Stimulated activated CD8-positive, alpha-beta memory T cell treated with anti-CD3 and anti-CD28 coated beads, Interleukin-7, amount 100 ng/mL, for 4 hours (primary cell): ENCODE measurements at regions not wholly inside any gene's neighbourhood (a gene's known extent, or its start where the extent isn't known, plus 50 kb on each side); places are given as distances from the start of the nearest gene placed in this dataset.

Experiments used
- DNase-seq, 2 donors: peaks; one replicate each; pipeline ENCODE4 v3.0.0-alpha.2; 2020; ENCODE audit warnings: low read depth in 2 of 2

GRCh38 chr3:193847402-193847801 is 254.4 kb downstream of the OPA1 start:
- DNase-seq, result no peak

GRCh38 chr3:193848547-193848946 is 255.5 kb downstream of the OPA1 start:
- DNase-seq, result no peak

DNA sequence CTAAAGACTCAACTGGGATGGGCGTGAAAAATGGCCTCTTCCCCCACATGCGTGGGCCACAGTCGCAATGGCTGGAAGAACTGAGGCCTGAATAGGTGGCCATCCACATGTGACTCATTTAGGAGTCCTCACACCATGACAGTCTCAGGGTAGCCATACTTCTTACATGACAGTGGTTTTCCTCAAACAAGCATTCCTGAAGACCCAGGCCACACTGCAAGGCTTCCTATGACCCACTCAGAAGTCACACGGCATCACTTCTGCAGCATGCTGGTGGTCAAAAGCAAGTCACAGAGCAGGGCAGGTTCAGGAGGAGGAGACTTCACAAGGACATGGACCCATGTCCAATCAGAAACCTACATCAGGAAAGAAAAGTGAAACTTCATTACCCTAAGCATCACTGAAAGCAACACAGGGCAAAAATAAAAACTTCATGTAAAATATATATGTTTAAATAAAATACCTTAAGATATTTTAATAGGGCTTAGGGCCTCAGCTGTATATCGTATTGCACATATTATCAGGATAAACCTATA is 257.1 kb downstream of the OPA1 start:
- no peak for DNase-seq

GRCh38 chr3:193851428-193851847 is 258.4 kb downstream of the OPA1 start:
- no peak for DNase-seq

GRCh38 chr3:193851941-193852674 is 259.1 kb downstream of the OPA1 start:
- DNase-seq, result no peak

- no peak for DNase-seq
These were observed 259.9 kb downstream of the OPA1 start for GRCh38 chr3:193852901-193853300.

DNA sequence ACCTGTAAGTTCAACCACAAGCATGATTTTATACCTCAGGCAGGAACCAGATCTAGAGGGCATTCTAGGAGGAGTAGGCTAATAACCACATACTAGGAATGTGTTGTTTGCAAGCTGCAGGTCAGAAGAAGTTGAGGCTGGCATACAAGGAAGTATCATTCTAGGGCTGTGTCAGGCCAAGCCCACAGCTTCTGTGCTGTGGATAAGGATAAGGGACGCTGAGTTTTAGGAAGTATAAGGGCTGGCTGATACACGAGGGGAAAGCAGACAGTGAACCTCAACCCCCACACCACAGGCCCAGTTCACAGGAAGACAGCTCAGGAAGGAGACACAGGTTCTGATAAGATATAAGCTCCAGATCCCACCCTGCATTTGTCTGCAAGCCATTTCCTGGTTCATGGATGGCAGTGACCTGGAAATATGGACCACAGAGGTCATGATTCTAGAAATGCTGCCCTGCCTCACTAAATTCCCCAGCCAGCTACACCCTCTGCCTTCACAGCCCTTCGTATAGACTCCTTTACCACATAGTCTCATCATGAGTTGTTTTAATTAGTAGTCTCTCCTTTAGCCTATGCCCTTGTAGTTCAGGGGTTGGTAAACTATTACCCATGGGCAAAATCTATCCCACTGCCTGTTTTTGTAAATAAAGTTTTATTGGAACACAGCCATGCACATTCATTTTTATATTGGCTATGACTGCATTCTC is 260.7 kb downstream of the OPA1 start:
- DNase-seq, result no peak

DNA sequence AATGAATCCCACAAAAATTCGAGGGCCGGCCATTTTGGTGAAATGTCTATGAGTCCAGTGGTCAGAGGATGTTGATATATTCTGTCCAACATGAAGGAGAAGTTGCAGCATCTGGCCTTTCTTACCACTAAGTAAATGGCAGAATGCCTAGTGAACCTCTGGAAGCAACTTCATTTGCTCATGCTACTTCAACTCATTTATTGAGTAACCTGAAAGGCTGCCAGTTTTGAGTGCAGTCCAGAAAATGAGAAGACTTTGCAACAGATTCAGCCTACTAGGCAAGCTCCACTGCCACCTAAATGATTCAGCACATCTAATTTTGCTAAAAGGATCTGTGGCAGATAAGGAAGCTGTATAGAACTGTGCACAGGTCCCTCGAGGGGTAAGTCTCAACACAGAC is 265.0 kb downstream of the OPA1 start:
- no peak for DNase-seq

DNA sequence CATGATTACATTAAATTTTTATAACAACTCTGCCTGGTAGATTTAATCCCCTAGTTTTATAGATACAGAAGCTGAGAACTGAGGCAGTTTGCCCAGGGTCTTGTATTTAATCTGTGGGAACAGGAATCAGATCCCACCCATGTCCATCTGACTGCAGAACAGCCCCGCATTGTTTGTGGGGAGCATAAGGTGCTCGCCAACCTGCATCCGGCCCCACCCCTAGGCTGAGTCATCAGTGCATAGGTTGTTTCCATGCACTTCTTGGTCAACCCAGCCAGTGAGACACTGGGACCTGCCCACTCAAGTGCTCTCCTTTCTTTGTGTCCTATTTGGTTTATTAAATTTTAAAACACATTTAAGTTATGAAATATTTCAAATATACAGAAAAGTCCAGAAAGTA is 266.2 kb downstream of the OPA1 start:
- no peak for DNase-seq

DNA sequence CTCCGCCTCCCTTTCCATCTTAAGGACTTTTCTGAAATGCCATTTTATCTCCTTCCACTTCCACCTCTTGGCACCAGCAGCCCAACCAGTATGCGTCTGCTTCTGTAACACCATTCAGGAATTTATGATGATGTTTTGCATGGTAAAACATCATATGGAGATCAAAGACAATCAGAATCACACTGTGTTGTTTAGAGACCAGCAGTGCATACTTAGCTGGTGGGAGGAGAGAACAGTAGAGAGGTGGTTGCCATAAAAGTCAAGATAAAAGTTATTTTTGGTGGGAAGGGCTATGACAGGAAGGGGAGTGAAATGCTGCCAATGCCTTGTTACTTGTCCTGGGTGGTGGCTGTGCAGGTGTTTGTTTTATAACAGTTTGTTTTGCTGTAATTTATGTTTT is 268.0 kb downstream of the OPA1 start:
- DNase-seq, result no peak

DNA sequence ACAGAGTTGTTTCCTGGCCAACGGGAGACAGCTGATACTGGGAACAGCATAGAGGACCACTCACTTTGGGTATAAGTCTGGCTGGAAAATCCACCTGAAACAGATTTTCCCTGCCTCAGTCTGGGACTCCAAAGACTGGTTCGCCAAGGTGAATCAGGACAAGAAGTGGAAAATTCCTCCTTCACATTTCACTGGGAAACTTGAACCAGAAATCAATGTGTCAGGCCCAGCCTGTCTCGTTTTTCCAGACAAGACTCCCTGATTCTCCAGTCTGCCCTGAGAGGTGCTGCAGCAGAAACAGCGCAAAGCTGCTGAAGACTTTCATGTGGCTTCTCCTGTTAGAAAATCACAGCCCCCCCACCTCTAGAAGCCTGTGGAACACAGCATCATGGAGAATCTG is 269.8 kb downstream of the OPA1 start:
- DNase-seq, result no peak

DNA sequence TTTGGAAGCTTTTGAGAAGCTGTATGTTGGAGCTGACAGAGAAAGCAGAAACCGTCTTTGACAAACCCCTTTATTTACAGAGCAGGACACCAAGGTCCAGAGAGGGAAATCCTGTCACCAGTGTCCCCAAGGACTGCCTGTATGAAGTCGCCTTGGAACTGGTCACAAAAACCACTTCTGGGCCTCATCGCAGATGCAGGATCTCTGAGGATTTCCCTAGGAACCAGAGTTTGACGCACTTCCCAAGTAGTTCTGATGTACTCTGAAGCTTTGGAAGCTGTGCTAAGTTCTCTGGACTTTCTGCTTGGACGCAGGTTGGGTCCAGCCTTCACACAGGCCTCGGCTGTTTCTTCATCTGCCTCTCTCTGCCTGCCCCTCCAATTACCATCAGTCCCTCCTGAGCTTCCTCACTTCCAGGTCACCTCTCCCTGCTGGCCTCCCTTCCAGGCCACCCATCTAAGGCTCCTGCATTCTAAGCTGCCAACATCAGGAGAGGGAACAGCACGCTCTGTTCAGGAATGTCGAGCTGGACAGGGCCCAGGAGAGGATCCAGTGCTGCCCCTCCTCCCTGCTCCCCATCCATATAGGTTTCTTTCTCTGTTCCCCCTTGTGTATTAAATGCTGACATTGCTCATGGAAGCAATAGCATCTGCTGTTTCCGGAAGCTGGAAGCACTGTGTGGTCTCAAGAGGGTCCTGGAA is 270.8 kb downstream of the OPA1 start:
- DNase-seq, result no peak

DNA sequence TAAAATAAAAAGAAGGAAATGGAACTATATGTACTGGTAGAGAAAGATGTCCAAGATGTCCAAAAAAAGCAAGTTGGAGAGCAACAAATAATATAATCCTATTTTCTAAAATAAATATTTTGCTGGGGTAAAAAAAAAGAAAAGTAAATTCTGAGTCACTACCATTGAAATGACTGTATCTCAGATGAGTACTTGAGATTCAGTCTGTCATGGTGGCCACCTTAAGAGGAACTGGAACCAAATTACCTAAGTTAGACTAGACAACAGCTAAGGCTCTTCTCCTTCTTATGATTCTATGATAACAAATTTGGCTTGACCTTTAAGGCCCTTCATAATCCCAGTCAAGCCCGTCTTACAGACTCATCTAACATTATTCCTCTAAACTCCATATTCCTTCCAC is 270.6 kb upstream of the HES1 start:
- no peak for DNase-seq

- DNase-seq, result no peak
These were observed 270.0 kb upstream of the HES1 start for GRCh38 chr3:193865896-193866480.

DNA sequence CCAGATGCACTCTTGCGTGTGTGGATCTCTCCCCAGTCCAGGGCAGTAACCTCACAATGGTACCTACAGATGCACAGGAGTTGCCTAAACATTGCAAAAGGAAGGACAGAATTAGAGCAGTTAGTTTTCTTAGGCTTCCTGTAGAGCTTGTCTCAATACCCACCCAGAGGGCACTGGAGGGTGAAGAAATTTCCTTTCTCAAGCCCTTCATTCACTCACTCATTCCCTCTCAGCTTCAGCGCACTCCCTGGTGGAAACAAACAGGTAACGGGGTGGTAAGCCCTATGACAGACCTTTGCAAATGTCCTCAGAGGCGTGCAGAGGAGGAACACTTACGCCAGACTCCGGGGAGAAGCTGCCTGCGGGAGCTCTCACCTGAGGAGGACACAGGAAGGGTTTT is 267.4 kb upstream of the HES1 start:
- DNase-seq, result no peak

GRCh38 chr3:193869221-193870201 is 266.4 kb upstream of the HES1 start:
- no peak for DNase-seq

DNA sequence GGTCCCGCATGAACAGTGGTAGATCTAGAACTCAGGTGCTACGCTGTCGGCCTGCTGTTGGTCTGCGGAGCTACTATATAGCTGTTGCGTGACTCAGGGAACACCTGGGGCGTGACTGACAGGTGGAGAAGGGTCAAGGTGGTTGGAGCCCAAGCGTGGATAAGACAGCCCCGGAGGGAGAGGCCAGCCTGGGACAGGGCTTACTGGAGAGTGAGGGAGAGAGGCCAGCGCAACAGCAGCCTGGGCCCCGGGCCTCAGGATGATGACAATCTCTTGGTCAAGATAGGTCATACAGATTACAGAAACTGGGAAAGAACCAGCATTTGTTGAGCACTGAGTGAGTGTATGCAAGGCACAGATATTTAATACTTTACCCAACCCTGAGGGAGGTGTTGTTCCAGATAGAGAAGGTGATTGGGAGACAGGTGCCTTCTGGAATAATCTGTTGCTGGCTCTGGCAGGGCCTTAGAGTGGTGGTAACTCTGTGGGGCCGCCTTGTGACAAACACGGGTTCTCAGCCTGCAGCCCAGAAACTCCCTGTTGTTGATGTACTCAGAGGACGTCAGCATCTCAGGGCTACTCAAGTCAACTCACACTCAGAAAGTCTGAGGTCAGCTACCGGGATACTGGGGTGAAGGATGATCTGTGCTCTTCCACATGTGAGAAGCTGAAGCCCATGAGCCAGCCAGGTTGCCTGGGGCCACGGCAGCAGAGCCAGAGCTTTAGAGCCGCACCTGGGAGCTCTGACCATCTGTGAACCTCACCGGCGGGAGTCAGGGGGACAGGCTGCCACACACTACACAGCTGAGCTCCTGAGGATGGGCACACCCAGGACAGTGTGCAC is 265.4 kb upstream of the HES1 start:
- no peak for DNase-seq

DNA sequence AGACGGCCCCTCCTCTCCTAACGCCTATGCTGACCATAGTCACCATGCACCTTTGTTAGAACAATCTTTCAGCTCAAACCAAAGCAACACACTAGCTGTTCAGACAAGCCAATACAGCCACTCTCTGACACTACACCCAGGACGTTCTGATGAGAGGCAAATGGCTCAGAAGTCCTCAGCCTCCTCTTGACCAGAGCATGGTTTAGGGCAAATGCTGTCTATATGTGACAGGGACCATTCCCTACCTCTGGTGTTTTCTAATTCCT is 264.8 kb upstream of the HES1 start:
- DNase-seq, result no peak

DNA sequence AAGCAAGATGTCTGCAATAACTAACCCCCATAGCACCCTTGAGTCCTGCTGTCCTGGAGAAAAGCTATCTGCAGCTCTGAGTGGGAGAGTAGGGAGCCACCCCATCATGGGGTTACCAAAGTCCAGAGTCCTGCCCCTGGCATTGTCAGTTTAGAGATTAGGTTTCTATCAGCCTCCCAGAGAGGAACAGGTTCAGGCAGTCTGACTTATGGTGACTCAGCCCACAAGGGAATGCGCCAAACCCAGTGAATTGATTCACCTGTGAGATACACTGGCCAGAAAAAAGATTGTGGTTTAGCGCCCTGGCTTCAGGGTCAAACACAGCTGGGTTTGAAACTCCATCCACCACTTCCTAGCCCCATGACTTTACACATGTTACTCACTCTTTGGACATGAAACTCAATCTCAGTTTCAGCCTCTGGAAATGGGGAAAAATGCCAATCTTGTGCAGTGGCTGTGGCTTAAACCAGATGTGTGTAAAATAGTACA is 263.6 kb upstream of the HES1 start:
- DNase-seq, result no peak
